ENCODE measurements at regions not wholly inside any gene's neighbourhood (a gene's known extent, or its start where the extent isn't known, plus 50 kb on each side); places are given as distances from the start of the nearest gene placed in this dataset.
A peak's percentile ranks its signal among the peaks of the same experiment; 100 is the strongest.
"Not testable (repeated sequence)": the region's sequence is repeated elsewhere in the genome, so short reads cannot be mapped to it uniquely, and the experiment has no call there.

DNA sequence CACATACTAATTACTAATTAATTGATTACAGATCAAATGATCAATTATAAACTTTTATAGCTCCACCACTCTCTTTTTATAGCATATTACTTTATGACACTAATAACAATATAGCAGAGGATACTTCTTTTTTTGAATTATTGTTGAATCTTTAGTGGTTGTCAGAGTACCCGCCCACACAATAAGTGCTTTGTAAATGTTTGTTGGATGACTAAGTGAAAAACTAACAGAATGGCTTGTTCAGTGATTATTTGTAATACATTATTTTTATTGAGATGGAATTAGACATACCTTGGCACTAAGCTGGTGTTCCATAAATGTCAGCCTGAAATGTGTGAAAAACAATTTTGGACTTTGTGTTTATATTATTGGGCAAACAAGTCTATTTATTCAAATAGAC lies 670.5 kb upstream of the ATXN7L3B start:
- intact Hi-C loops (cut with DNase I), result no loop called here
- H3K27ac ChIP-seq, result no peak overlapping the region
- H3K9me3 ChIP-seq, result no peaks in the 10 kb centered on the region
- no peak for TF ChIP-seq CTCF (IDR thresholded peaks at IDR 0.05)
- H3K4me3 ChIP-seq, result no peak overlapping the region
- no peaks in the 10 kb centered on the region for H3K27me3 ChIP-seq
- no peaks in the 10 kb centered on the region for H3K36me3 ChIP-seq
- ATAC-seq (no peak), FAIRE-seq (no peak), DNase-seq (no peak)
- 69 to 90% methylated on average over 1 of the region's 1 CpG for WGBS, 2 donors
- H3K4me1 ChIP-seq, result no peaks in the 10 kb centered on the region

DNA sequence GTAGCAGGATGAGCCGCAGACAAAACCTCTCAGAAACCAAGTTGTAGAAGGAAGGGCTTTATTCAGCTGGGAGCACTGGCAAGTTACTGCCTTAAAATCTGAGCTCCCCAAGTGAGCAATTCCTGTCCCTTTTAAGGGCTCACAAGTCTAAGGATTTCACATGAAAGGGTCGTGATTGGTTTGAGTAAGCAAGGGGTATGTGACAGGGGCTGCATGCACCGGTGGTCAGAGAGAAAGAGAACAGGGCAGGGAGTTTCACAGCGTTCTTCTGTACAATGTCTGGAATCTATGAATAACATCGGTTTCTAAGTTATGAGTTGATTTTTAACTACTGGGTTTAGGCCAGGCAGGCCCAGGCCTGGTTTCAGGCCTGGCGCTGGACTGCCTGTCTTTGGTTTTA lies 660.3 kb upstream of the ATXN7L3B start:
- H3K27ac ChIP-seq; DNase-seq; FAIRE-seq; H3K4me3 ChIP-seq; intact Hi-C loops (cut with DNase I); ATAC-seq; H3K4me1 ChIP-seq; H3K9me3 ChIP-seq; H3K36me3 ChIP-seq; H3K27me3 ChIP-seq: not testable (repeated sequence)
- WGBS, 2 donors, result 78 to 84% methylated on average over 6 of the region's 6 CpGs

- intact Hi-C loops (cut with DNase I), result no loop called here
- WGBS, 2 donors, result 70 to 80% methylated on average over 1 of the region's 1 CpG
- FAIRE-seq, result no peak
These were observed 645.4 kb upstream of the ATXN7L3B start for GRCh38 chr12:73892201-73892600.

DNA sequence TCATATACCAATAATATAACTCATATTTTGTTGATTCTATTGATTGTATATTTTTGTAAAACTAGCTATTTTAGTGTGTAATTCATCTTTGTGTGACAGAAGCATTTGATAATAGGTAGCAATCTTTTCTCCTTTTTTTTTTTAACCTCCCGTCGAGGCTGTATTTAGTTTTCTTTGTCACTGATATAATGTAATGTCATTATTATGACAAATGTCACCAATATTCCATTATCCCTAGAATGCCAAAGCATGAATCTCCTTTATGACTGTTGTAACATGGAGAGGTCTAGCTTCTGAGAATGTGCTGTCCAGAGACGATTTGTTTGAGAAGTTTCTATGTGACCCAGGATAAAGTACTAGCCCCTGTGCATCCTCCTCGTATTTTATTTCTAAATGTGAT lies 639.0 kb upstream of the ATXN7L3B start:
- intact Hi-C loops (cut with DNase I), result no loop called here
- no peak for DNase-seq
- Histone ChIP-seq H3K27ac (no peak overlapping the region), H3K27me3 (no peaks in the 10 kb centered on the region), H3K36me3 (no peaks in the 10 kb centered on the region), H3K9me3 (no peaks in the 10 kb centered on the region), H3K4me1 (no peaks in the 10 kb centered on the region), H3K4me3 (no peak overlapping the region)
- no peak for TF ChIP-seq CTCF (IDR thresholded peaks at IDR 0.05)
- FAIRE-seq, result no peak
- 44 to 57% methylated on average over 4 of the region's 4 CpGs for WGBS, 2 donors
- ATAC-seq, result no peak

More at GRCh38 chr12:73892201-73892600, 645.4 kb upstream of the ATXN7L3B start:
- peak in 1 of 4 donors; percentile 26 for ATAC-seq
- DNase-seq, result no peak
- TF ChIP-seq CTCF (IDR thresholded peaks at IDR 0.05), result no peak
- Histone ChIP-seq H3K4me1 (no peaks in the 10 kb centered on the region), H3K27ac (no peak overlapping the region), H3K36me3 (no peaks in the 10 kb centered on the region), H3K4me3 (no peak overlapping the region), H3K9me3 (no peaks in the 10 kb centered on the region), H3K27me3 (peaks cover 0 to under 1% (median 0%) of the 10 kb centered on the region in 4 donors)

GRCh38 chr12:73902260-73902659 lies 635.4 kb upstream of the ATXN7L3B start:
- WGBS, 2 donors, result 32 to 40% methylated on average over 2 of the region's 2 CpGs
- no peak for FAIRE-seq
- no peaks in the 10 kb centered on the region for H3K27me3 ChIP-seq
- H3K36me3 ChIP-seq, result no peaks in the 10 kb centered on the region
- intact Hi-C loops (cut with DNase I), result no loop called here
- no peak for DNase-seq
- H3K4me3 ChIP-seq, result no peak overlapping the region
- H3K4me1 ChIP-seq, result no peaks in the 10 kb centered on the region
- TF ChIP-seq CTCF (IDR thresholded peaks at IDR 0.05), result no peak
- H3K9me3 ChIP-seq, result no peaks in the 10 kb centered on the region
- no peak overlapping the region for H3K27ac ChIP-seq
- no peak for ATAC-seq

- H3K4me1 ChIP-seq, result no peaks in the 10 kb centered on the region
- no peak overlapping the region for H3K27ac ChIP-seq
- no peaks in the 10 kb centered on the region for H3K27me3 ChIP-seq
- intact Hi-C loops (cut with DNase I), result no loop called here
- ATAC-seq (no peak), FAIRE-seq (no peak), DNase-seq (no peak)
- no peak for TF ChIP-seq CTCF (IDR thresholded peaks at IDR 0.05)
- no peaks in the 10 kb centered on the region for H3K9me3 ChIP-seq
- no peaks in the 10 kb centered on the region for H3K36me3 ChIP-seq
- H3K4me3 ChIP-seq, result no peak overlapping the region
- 70 to 78% methylated on average over 4 of the region's 4 CpGs for WGBS, 2 donors
These were observed 630.9 kb upstream of the ATXN7L3B start for GRCh38 chr12:73906757-73907156.
